ENCODE measurements at regions not wholly inside any gene's neighbourhood (a gene's known extent, or its start where the extent isn't known, plus 50 kb on each side); places are given as distances from the start of the nearest gene placed in this dataset.

DNA sequence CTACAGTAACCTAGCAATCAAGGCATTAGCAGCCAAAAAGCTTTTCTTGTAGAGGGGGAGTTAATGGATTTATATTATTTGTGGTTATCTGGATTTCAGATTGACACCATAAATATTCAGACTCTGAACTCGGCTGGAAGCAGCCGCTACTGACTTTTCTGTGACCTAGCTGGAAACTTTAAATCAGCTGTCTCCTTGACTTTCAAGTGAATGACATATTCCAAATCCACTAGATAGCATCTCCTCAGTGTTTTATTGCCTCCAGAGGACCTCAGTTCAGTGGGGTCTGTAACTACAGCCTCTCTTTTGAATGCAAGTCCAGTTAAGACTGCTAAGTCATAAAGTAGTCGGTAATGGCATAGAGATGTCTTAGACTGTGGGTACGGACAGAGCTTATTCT, 448.5 kb downstream of the NUF2 start:
- DNase-seq (no peak), ATAC-seq (ENCODE audit: poor library complexity) (no peak)
- intact Hi-C loops (cut with DNase I) = no loop called here

DNA sequence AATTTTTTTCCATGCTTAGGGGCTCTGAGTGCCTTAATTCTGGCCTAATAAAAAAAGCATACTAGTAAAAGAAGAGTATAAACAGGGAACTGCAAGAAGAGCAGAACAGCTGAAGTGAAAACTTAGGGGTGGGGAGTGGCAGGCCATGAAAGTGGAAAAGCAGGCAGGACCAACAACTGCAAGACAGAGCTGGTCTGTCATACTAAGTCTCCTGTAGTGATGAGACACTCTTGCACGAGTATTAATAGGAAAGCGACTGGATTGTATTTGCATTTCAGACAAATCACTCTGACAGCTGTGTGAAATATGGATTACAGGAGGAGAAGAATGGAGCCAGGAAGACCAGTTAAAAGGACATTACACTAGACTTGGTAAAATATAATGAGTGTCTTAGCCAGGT, 449.9 kb downstream of the NUF2 start:
- no peak for ATAC-seq (ENCODE audit: poor library complexity)
- no peak for DNase-seq
- intact Hi-C loops (cut with DNase I) = no loop called here

DNA sequence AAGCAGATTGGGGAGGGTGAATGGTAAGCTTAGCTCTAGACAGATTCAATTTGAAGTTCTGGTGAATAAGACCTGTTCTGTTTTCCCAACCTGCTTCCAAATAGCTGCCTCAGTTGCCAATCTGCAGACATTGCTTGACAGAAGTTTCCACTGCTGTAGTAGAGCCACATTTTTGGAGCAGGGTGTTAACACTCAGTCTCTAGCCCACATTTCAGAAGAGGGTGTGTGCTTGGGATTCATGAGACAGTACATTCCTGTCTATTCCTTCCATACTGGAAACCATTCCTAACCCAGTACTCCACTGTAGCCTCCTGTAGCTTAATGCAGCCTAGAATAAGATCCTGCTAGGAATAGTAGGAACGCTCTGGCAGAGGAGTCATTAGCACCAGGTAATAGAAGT, 450.5 kb downstream of the NUF2 start:
- ATAC-seq (ENCODE audit: poor library complexity) (no peak), DNase-seq (no peak)
- intact Hi-C loops (cut with DNase I) = no loop called here

DNA sequence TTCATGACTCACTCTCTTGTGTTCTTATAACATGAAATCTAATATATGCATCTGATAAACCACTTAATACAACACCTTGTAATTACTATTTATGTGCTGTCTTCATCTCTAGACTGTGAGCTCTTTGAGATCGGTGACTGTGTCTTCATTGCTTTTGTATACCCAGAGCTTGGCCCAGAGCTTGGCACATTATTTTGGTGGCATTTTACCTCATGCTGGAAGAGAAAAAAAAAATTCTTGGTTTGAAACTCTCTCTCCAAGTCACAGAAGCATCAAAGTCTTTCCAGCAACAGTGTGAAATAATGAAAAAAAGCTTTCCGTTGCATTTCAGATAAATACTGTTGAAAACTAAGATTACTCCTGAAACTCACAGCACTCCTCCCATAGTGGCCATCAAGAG, 451.6 kb downstream of the NUF2 start:
- ATAC-seq (ENCODE audit: poor library complexity) = no peak
- no peak for DNase-seq
- intact Hi-C loops (cut with DNase I) = no loop called here

DNA sequence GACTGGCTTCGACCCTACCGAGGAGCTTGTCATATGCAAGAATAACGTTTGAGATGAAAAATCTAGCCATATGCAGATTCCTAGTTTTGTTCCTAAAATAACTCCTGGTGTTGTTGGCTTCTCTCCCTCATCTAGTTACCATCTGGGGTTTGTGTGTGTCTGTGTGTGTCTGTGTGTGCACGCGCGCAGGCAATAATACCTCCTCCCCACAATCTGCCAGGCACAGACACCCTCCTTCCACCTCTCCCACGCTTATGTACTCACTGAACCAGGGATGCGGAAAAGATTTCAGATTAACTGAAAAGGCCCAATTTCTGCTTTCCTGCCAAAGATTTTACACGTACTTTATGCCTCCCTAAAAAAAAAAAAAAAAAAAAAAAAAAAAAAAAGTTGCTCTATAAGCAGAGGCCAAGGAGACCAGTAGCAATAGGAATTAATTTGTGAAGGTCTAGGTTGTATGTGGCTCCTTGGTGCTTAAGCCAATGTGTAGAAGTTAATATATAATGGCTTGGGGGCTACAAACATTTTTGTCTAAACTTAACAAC, 452.7 kb downstream of the NUF2 start:
- intact Hi-C loops (cut with DNase I) = no loop called here
- ATAC-seq (ENCODE audit: poor library complexity) (no peak), DNase-seq (no peak)

DNA sequence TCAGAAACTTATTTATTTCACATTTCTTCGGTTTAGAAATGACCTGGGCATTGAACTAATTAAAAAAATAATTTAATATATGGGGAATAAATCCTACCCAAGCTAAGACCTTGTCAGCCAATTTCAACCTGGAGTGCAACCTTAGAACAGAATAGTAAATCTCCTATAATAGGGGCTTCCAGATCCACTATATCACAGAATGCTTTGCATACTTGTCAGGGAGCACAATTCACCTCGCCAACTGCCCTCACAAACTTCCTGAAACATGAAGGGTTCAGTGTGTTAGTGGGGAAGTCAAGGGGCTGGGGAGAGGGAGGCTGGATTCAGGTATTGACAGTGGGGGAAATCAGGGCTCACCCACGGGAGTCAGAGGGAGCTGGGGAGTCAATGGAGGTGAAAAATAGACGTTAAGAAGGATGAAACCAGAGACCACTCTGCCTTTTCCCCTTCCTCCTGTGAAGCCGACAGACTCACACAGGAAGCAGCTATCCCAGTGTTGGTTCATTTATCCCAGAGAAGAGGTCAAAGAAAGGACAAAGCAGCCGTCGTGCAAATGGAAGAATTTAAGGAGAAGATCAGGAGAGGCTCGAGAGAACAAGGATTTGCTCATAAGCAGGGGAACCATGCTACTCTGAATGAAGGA, 453.3 kb downstream of the NUF2 start:
- intact Hi-C loops (cut with DNase I) = no loop called here
- ATAC-seq (ENCODE audit: poor library complexity) = no peak
- no peak for DNase-seq

DNA sequence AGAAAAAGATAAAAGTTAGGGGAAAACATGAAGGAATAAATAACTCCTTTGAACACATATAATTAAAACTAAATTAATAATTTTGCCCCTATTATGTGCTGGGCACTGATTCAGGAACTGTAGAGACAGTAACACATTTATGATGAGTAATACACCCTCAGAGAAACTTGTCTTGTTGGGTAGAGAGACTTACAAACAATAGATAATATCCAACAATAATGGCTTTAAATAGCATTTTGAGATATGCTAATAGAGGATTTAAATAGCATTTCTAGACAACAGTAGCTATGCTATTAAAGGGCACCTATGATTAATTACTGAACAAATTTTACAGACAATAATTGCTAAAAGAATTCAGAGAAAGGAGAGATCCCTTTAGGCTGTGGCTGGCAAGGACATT, 455.5 kb downstream of the NUF2 start:
- intact Hi-C loops (cut with DNase I) = no loop called here
- ATAC-seq (ENCODE audit: poor library complexity) = peak; percentile 52

DNA sequence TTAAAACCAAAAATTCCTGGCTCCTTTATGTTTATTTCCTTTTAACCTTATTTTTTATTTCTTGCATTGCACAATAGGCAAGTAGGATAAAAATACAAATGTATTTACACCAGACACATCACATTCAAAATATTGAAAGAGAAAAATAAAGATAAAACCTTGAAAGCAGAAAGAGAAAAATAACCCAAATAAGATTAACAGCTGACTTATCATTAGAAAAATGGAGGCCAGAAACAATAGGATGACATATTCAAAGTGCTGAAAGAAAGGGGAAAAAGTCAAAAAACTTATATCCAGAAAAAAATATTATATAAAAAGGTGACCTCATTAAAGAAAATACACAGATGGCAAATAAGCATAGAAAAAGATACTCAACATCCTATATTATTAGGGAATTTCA, 459.4 kb downstream of the NUF2 start:
- DNase-seq (no peak), ATAC-seq (ENCODE audit: poor library complexity) (no peak)
- intact Hi-C loops (cut with DNase I) = no loop called here

More for the DNA sequence above, 455.5 kb downstream of the NUF2 start:
- no peak for DNase-seq

DNA sequence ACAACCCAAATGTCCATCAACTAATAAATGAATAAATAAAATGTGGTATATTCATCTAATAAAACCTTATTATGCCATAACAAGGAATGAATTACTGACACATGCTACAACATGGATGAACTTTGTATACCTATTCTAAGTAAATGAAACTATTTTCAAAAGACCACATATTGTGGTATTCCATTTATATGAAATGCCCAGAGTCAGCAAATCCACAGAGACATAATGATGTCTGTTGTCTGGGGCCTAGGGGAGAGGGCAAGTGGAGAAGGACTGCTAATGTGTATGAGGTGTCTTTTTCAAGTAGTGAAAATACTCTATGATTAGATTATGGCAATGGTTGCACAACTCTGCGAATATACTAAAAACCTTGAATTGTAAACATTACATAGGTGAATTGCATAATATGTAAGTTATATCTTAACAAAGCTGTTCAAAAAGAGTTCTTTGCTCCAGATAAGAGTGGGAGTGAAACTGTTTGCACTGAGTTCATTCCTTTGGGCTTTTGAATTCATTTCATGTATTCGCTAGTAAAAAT, 464.2 kb downstream of the NUF2 start:
- no peak for ATAC-seq (ENCODE audit: poor library complexity)
- intact Hi-C loops (cut with DNase I) = no loop called here
- DNase-seq = no peak

DNA sequence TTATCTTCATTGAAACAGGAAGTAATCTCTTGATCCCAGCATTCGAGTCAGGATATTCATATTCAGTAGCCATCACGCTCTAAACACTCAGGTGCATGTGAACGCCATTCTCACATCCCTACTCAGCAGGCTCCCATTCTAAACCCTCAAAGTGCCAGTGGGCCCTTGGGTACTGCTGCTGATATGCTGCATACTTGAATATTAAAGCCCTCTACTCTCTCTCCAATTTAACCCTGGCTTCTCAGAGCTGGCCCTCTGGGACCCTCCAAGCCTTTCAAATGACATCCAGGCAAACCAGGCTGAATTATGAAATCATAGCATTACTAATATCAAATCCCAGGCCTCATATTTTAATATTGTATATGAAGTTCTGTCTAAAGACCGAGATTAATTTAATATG, 468.2 kb downstream of the NUF2 start:
- DNase-seq = no peak
- intact Hi-C loops (cut with DNase I) = no loop called here
- no peak for ATAC-seq (ENCODE audit: poor library complexity)

DNA sequence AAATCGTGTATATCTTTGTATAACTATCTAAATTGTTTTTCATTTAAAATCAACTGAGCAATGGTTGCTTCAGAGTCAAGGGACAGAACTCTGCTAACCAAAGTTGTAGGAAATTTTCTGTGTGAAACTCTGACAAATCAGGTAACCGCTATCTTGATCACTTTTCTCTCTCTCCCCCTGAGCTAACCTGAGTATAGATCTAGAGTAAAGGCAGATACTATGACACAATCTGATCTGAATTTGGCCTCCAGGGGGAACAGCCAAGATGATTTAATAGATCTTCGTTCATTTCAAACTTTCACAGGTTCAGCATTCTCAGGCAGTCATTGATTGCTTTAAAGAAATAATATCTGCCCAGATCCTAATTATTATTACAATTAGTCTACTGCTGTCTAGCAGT, 472.8 kb downstream of the NUF2 start:
- DNase-seq (no peak), ATAC-seq (ENCODE audit: poor library complexity) (no peak)
- intact Hi-C loops (cut with DNase I) = no loop called here

DNA sequence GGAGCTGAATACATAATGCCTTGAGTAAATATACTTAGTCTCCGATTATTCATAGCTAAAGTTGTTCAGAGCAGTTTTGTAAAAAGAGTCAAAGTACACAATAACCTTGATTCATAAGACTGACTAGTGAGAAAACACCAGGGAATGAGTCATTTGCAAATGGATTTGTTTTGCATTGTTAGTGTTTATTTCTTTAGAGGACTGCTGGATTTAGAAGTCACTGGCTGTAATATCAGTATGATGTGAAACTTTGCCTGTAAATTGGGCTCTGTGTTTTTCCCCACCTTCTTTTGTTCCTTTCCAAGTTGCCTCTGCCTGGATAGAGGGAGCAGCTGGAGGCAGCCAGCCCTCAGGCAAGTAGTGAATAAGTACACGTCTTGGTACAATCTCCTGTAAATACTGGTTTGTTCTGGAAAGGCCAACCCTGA, 474.7 kb downstream of the NUF2 start:
- intact Hi-C loops (cut with DNase I) = no loop called here

DNA sequence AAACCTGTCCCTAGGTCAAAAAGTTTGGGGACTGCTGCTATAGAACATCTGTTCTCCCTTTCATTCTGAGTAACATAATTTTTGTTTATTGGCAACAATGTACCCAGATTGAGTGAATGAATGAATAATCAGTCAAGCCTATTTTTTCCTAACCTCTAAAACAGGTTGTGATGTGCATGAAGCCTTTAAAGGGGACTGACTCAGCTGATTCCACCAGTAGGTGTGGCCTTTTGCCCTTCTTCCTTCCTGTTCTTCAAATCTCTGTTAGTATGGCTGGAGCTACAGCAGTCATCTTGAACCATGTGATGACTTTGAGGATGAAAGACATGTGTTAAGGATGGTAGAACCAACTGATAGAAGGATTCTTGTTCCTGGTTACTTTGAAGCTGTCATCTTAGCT, 476.1 kb downstream of the NUF2 start:
- ATAC-seq (ENCODE audit: poor library complexity) (no peak), DNase-seq (no peak)
- intact Hi-C loops (cut with DNase I) = no loop called here

More for the DNA sequence above, 474.7 kb downstream of the NUF2 start:
- ATAC-seq (ENCODE audit: poor library complexity) (no peak), DNase-seq (no peak)

DNA sequence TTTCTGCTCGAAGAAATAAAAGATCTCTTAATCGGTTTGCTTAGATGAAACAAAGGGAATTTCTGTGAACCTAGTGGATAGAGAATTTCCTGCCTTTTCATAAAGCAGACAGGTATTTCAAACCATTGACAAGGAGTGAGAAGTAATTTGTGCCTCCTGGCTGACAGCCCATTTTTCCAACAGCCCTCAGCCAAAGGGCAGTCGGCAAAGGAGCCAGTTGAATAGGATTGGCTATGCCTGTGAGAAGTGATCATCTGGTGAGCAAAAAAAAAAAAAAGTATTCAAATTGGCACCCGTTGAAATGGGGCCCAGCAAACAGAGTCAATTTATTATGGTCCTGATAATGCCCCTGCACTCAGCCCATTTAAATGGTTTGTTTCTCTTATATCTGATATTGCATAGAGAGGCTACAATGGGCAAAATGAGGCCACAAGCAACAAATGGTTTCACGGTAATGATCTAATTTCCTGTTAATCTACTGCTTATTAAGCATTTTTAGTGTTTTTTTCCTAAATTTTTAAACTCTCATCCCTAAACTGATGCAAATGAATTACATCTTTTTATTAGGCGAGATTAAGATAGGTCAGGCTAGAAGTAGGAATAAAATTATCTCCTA, 477.5 kb downstream of the NUF2 start:
- ATAC-seq (ENCODE audit: poor library complexity) (no peak), DNase-seq (no peak)
- intact Hi-C loops (cut with DNase I) = no loop called here

DNA sequence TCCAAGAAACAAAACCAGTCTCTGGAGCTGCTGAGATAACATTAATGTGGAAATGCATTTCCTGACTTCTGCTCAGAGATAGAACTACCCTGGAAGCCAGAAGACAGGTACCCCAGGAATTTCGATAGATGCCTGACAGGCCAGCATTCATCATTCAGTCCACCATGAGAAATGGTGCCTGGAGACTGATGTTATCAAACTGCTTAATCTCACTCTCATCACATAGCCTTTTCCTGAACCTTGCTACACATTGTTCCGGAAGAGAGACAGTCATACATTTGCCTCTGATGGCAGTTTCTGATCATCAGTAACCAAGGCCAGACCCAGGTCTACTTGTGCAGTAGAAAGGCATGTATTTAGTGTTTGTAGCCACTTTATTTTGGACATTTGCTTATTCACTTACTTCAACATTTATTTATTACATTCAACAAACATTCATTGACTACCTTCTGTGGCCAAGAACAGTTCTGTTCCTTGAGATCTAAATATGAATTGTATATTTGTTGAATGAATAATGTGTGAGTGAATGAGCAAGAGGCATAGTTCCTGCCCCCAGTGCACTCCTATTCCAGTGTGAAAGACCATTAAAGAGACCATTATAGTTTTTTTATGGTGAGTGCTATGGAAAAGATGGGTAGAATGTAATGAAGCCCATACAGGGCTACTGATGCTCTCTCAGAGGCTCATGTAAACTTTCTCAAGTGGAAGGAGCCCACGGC, 485.7 kb downstream of the NUF2 start:
- ATAC-seq (ENCODE audit: poor library complexity) = no peak
- DNase-seq = no peak
- intact Hi-C loops (cut with DNase I) = no loop called here

DNA sequence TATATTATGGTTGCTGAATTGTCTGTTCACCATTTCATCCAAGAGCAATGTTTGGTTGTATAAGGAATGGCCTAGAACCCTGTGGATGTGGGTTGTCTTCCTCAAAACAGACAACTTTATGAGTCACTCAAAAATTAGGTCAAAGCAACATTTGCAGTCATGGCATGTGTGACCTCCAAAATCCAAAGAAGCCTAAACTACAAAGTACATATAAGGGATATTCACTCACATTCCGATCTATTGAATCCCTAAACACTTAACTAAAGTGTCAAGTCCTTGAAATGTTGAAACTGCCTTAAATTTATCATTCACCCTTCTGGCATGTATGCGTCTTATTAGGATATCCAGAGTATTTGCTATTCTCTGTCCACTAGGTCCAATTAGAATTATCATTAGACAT, 491.5 kb downstream of the NUF2 start:
- ATAC-seq (ENCODE audit: poor library complexity) (no peak), DNase-seq (no peak)
- intact Hi-C loops (cut with DNase I) = no loop called here

DNA sequence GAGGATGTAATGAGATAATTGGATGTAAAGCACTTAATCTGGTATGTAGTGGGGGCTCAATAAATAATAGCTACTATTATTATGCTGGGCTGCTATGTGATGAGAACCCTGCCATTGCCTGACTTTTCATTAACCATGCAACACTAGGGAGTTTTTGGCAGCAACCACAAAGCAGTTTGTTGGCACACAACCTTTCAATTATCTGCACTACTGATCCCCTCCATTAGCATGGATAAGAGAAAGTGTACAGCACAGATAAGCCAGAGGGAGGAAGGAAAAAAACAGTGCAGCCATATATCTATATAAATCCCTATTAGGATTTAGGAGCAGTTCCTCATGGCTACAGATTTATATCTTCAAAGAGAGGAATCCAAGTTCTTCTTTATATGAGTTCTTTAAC, 498.5 kb downstream of the NUF2 start:
- intact Hi-C loops (cut with DNase I) = no loop called here
- no peak for DNase-seq
- ATAC-seq (ENCODE audit: poor library complexity) = no peak

DNA sequence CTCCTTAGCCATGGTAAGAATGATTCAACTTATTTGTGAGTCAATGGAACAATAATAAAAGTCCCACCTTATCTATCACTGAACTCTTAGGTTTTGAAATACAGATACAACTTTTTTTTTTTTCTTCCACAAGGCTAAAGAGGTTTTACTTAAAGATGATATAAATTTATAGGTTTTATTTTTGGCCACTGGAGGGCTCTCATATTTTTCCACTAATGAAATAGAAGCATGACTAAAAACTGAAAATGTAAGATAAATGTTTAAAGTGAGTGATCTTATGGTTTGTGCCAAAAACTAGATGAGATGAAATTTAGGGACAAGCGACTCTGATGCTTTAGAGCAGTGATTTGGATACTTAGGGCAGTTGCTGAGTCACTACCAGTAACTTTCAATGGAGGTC, 499.0 kb downstream of the NUF2 start:
- ATAC-seq (ENCODE audit: poor library complexity) (no peak), DNase-seq (no peak)
- intact Hi-C loops (cut with DNase I) = no loop called here

DNA sequence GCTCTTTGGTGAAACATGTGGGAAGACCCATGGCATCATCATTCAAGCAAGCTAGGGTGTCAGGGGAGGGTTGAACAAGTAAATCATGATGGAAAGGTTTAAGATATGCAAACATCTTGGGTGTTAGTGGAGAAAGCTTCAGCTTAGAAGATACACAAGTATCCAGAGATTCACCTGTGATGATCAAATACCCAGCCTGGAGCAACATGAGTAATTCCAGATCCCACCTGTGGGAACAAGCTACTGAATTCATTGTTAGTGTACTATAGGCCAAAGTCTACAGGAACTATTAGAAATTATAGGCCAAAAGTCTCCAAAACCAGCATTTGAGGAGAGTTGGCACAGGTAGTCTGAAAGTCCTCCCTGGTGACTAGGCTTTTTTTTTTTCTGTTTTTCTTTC, 499.9 kb downstream of the NUF2 start:
- no peak for ATAC-seq (ENCODE audit: poor library complexity)
- intact Hi-C loops (cut with DNase I) = no loop called here
- no peak for DNase-seq

DNA sequence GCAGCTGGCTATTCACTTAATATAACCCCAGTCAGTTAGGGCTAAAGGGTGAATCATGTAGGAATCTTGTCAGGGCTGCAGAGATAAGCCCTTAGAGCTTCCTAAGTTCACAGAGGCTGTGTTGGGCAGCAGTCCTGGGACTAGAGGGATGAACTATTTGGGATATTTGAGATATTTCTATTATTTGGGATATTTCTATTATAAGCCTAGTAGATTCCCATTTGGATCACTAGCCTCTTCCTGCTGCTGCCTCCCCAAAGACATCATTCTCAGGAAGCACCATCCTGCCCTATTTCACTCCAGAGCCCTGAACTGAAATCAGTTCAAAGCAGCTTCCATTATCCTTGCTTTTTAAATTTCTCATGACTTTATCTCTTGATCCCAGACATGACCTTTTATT, 501.3 kb downstream of the NUF2 start:
- peak; percentile 33 for ATAC-seq (ENCODE audit: poor library complexity)
- intact Hi-C loops (cut with DNase I) = no loop called here
- DNase-seq = no peak
